BLaER1 (cell line): ENCODE measurements at regions not wholly inside any gene's neighbourhood (a gene's known extent, or its start where the extent isn't known, plus 50 kb on each side); places are given as distances from the start of the nearest gene placed in this dataset.

Source experiments
- H3K27ac ChIP-seq: shearing (Covaris generic); formaldehyde crosslinking; 2 replicates; pipeline ENCODE4 v1.8.1; 2022
- H3K27me3 ChIP-seq: shearing (Covaris generic); formaldehyde crosslinking; 2 replicates; pipeline ENCODE4 v1.8.1; 2022
- H3K36me3 ChIP-seq: shearing (Covaris generic); formaldehyde crosslinking; 2 replicates; pipeline ENCODE4 v1.8.1; 2022
- H3K4me1 ChIP-seq: shearing (Covaris generic); formaldehyde crosslinking; 2 replicates; pipeline ENCODE4 v1.8.1; 2022
- H3K4me2 ChIP-seq: shearing (Covaris generic); formaldehyde crosslinking; 2 replicates; pipeline ENCODE4 v1.8.1; 2022
- H3K4me3 ChIP-seq: shearing (Covaris generic); formaldehyde crosslinking; 2 replicates; pipeline ENCODE4 v1.8.1; 2022
- H3K9ac ChIP-seq: shearing (Covaris generic); formaldehyde crosslinking; 2 replicates; pipeline ENCODE4 v1.8.1; 2022
- H3K9me3 ChIP-seq: shearing (Covaris generic); formaldehyde crosslinking; 2 replicates; pipeline ENCODE4 v1.8.1; 2022
- H4K20me1 ChIP-seq: shearing (Covaris generic); formaldehyde crosslinking; 2 replicates; pipeline ENCODE4 v1.8.1; 2022
- Cebpa-rat ChIP-seq: shearing (Covaris generic); IDR thresholded peaks from 2 replicates; pipeline ENCODE4 v1.8.1; 2022

DNA sequence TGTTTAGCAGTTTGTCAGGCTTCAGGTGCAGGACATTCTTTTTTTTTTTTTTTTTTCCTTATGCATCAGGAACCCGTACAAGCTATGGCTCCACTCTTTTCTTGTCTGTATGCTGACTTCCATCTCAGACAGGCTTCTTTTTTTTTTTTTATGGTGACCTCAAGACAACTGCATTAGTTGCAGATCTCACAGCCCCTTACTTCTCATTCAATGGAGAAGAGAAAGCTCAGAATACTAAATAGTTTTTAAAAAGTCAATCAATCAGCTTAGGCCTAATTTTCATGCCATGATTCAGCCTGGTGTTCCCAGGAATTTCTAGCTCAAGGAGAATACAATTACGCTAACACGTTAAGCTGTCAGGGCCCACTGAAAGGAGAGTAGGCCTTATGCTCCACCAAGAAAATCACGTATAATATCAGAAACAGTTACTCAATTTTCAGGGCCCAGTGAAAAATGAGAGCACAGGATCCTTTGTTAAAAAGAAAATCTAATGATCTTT, 1596.0 kb upstream of the MIR17HG start:
- Histone ChIP-seq H3K4me1 (no peaks in the 10 kb centered on the region), H3K36me3 (no peaks in the 10 kb centered on the region), H4K20me1 (no peaks in the 10 kb centered on the region), H3K27ac (no peak overlapping the region), H3K9ac (no peak overlapping the region), H3K9me3 (peaks cover 10% of the 10 kb centered on the region), H3K27me3 (no peaks in the 10 kb centered on the region), H3K4me3 (no peak overlapping the region), H3K4me2 (no peak overlapping the region)
- TF ChIP-seq Cebpa-rat = no peak

DNA sequence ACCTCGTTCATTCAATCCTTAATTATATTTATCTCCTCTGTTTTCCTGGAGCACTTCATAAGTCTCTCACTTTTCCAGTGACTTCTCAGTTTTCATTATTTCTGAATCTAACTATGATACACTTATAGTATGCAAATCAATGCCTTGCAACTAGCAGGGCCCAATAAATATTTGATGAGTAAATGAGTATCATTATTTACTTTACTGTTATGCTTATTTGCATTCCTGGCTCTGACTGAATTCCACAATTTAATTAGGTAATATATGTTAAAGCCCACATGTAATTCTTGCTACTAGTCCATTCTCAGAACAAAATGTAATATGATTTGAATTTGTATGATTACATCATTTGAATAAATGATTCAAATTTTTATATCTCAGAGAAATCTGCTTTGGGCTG, 1595.1 kb upstream of the MIR17HG start:
- H3K4me3 ChIP-seq = no peak overlapping the region
- no peak overlapping the region for H3K9ac ChIP-seq
- H3K27ac ChIP-seq = no peak overlapping the region
- no peaks in the 10 kb centered on the region for H3K36me3 ChIP-seq
- no peak overlapping the region for H3K4me2 ChIP-seq
- no peaks in the 10 kb centered on the region for H3K4me1 ChIP-seq
- TF ChIP-seq Cebpa-rat = no peak
- H4K20me1 ChIP-seq = no peaks in the 10 kb centered on the region
- peaks cover 11% of the 10 kb centered on the region for H3K9me3 ChIP-seq
- no peaks in the 10 kb centered on the region for H3K27me3 ChIP-seq

DNA sequence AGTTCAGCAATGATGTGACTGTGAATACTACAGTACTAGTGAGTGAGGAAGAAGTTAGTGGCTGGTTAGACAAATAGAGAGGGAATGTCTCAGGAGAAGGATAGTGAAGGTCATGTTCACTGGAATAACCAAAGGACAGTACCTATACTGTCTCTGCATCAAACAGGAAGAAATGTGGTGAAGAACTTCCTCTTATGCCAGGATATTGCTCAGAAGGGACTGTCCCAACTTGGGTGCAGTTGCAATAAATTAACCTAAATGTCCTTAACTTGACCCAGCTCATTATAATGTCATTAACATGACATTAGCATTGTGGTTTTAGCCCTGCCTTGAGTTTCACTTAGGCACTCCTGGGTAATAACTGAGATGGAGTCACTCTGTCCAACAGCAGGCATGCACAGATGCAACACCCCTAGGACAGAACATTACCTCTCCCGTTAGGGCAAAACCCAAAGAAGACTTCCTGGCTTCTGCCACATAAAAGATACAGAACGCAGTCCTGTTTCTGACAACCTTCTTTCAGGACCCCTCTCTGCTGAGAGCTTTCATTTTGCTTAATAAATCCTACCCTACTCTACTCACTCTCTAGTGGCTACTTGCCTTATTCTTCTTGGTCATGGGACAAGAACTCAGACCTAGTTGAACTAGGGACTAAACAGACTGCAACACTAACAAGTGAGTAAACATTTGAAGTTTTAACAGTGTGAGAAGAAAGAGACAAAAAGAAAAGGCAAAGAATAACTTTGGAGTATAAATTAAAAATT, 1591.6 kb upstream of the MIR17HG start:
- no peak overlapping the region for H3K9ac ChIP-seq

DNA sequence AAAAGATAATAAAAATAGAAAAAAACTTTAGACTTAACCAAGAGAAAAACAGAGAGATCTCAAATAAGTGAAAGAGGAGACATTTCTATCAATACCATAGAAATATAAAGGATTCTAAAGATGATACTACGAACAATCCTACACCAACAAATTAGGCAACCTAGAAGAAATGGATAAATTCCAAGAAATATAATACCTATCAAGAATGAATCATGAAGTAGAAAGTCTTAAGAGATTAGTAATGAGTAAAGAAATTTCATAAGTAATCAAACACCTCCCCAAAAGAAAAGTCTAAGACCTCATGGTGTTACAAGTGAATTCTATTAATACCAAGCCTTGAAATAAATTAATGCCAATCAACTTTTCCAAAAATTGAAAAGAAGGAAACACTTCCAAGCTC, 1584.5 kb upstream of the MIR17HG start:
- H3K9ac ChIP-seq = no peak overlapping the region
- H3K4me3 ChIP-seq = no peak overlapping the region
- no peaks in the 10 kb centered on the region for H3K9me3 ChIP-seq
- no peak overlapping the region for H3K4me2 ChIP-seq
- H3K36me3 ChIP-seq = no peaks in the 10 kb centered on the region
- H3K27me3 ChIP-seq = no peaks in the 10 kb centered on the region
- no peaks in the 10 kb centered on the region for H3K4me1 ChIP-seq
- TF ChIP-seq Cebpa-rat = no peak
- H4K20me1 ChIP-seq = no peaks in the 10 kb centered on the region
- H3K27ac ChIP-seq = no peak overlapping the region

More for the DNA sequence above, 1591.6 kb upstream of the MIR17HG start:
- no peak for TF ChIP-seq Cebpa-rat
- Histone ChIP-seq H3K27ac (no peak overlapping the region), H3K36me3 (no peaks in the 10 kb centered on the region), H3K9me3 (peaks cover 11% of the 10 kb centered on the region), H3K4me2 (no peak overlapping the region), H3K4me1 (no peaks in the 10 kb centered on the region), H3K4me3 (no peak overlapping the region), H3K27me3 (no peaks in the 10 kb centered on the region), H4K20me1 (no peaks in the 10 kb centered on the region)

DNA sequence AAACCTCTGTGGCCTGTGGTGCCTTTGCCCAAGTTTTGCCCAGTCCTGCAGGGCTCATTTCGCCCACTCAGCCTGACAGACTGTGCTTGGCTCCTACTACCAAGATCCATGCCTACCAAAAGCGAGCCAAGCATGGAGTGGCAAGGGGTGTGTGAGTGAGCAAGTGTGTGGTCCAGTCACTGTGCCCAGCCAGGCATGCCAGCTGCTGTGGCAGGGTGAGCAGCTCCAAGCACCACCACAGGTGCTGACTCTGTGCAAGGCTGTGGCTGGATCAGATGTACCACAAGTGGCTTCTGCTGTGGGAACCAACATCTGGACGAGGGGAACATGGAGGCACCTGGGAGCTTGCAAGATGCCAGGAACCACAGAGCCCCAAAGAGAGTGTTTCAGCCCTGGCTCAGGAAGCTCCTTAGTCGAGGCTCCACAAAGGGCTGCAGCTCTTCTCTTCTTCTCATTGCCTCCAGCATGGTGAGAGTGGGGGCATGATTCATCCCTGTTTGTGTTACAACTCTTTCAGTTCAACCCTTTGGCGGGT, 1564.2 kb upstream of the MIR17HG start:
- TF ChIP-seq Cebpa-rat = no peak
- H4K20me1 ChIP-seq = no peaks in the 10 kb centered on the region

DNA sequence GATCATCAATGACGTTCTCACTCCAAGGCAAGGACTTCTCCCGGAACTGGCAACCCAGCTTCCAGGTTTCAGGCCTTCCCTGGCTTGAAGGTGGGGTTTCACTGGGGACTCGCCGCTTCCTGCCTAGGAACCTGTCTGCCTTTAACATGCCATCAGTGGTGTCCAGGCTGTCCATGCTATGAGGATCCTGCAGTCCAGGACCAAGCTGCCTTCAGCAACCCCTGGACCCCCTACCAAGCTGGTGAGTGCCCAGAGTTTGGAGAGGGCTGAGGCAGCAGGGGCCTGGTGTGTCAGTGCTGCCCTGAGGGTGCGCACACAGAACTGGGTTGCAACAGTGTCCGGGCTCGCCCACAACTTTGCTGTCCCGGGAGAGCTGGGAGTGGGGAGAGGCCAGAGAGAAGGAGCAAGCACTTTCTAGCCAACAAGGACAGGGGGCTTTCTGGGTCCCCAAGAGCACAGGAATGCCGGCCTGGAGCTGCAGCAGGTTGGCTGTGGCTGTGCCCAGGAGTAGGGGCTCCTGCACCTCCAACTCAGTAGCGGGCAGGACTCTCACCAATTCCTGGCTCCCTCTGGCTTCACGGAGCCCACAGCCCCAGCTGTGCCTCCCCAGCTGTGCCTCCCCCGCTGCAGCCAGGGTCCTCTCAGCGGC, 1563.2 kb upstream of the MIR17HG start:
- no peaks in the 10 kb centered on the region for H4K20me1 ChIP-seq
- no peaks in the 10 kb centered on the region for H3K36me3 ChIP-seq
- H3K27ac ChIP-seq = no peak overlapping the region
- H3K27me3 ChIP-seq = no peaks in the 10 kb centered on the region
- H3K4me1 ChIP-seq = no peaks in the 10 kb centered on the region
- no peak for TF ChIP-seq Cebpa-rat
- H3K4me2 ChIP-seq = no peak overlapping the region
- no peaks in the 10 kb centered on the region; the same call in 1 of the 2 replicates for H3K9me3 ChIP-seq
- H3K9ac ChIP-seq = no peak overlapping the region
- H3K4me3 ChIP-seq = no peak overlapping the region

More for the DNA sequence above, 1564.2 kb upstream of the MIR17HG start:
- Histone ChIP-seq H3K4me2 (no peak overlapping the region), H3K36me3 (no peaks in the 10 kb centered on the region), H3K27ac (no peak overlapping the region), H3K9me3 (no peaks in the 10 kb centered on the region; the same call in 1 of the 2 replicates), H3K4me1 (no peaks in the 10 kb centered on the region), H3K27me3 (no peaks in the 10 kb centered on the region), H3K4me3 (no peak overlapping the region), H3K9ac (no peak overlapping the region)

DNA sequence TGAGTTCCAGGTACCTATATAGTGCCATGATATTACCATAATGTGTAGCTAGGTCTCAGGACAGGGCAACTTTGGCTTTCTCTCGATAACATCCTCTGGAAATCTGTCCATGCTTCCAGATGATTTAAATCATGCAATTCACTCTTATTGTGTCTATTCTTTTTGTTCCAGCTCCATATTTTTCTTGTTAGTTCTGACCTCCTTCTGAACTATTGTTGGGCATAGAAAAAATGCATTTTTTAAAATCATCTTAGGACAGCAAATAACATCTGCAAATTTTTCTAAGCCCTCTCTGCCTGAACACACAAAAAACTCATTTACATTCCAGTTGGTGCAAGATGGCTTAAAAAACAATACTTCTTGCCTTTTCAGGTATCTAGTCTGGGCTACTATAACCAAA, 1561.0 kb upstream of the MIR17HG start:
- no peak overlapping the region for H3K27ac ChIP-seq
- H3K36me3 ChIP-seq = no peaks in the 10 kb centered on the region
- H3K27me3 ChIP-seq = no peaks in the 10 kb centered on the region
- H3K4me1 ChIP-seq = no peaks in the 10 kb centered on the region
- H4K20me1 ChIP-seq = no peaks in the 10 kb centered on the region
- H3K4me2 ChIP-seq = no peak overlapping the region
- no peak overlapping the region for H3K9ac ChIP-seq
- no peak for TF ChIP-seq Cebpa-rat
- H3K9me3 ChIP-seq = no peaks in the 10 kb centered on the region; the same call in 1 of the 2 replicates
- H3K4me3 ChIP-seq = no peak overlapping the region

DNA sequence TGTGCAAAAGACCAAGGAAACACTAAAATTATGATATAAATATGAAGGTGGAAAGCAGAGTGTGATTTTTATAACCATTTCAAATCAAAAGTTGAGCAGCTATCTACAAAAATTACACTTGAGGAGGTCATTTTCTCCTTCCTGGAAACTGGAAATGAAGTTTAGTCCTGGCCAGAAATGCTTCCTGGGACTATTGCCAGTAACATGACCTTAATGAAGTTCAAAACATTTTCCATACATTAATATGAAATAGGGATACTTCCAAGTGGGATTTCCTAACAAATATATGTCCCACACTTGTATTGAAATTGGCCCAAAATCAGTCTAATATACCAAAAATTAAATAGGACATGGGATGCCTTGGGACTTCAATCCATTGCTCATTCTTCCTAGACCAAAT, 1556.8 kb upstream of the MIR17HG start:
- Histone ChIP-seq H3K9me3 (no peaks in the 10 kb centered on the region), H3K4me2 (no peak overlapping the region), H3K4me1 (no peaks in the 10 kb centered on the region), H3K4me3 (no peak overlapping the region), H3K27me3 (no peaks in the 10 kb centered on the region), H3K36me3 (no peaks in the 10 kb centered on the region), H4K20me1 (no peaks in the 10 kb centered on the region), H3K9ac (no peak overlapping the region), H3K27ac (no peak overlapping the region)
- TF ChIP-seq Cebpa-rat = no peak

DNA sequence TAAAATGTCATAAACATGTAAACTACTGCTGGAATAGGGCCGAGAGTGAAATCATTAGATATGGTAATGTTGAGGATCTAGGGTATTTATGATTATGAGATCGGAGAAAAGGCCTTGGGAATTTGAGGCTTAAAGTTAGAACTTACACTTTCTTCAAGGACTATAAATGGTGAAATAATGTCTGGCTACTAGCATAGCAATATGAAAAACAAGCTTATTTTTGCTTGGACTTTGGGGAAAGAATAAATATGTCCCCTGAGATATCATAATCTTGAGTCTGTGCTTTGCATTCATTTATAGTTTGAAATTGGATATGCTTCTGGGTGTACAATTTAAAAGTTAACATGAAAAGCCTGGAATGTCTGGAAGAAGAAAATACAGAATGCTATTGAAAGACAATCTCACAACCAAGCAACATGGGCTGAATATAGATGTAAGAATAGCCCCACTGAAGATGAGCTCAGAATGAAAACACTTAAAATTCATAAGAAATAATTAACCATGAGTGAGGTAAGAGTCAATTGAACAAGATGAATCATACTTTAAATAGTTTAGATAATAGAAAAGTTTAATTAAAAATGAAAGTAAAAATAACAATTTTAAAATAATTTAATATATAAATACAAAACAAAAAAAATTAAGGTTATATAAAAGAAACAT, 1555.4 kb upstream of the MIR17HG start:
- H4K20me1 ChIP-seq = no peaks in the 10 kb centered on the region
- H3K4me3 ChIP-seq = no peak overlapping the region
- H3K9me3 ChIP-seq = no peaks in the 10 kb centered on the region
- H3K36me3 ChIP-seq = no peaks in the 10 kb centered on the region
- no peak for TF ChIP-seq Cebpa-rat
- H3K9ac ChIP-seq = no peak overlapping the region
- H3K27ac ChIP-seq = no peak overlapping the region
- no peaks in the 10 kb centered on the region for H3K4me1 ChIP-seq
- no peak overlapping the region for H3K4me2 ChIP-seq
- no peaks in the 10 kb centered on the region for H3K27me3 ChIP-seq

DNA sequence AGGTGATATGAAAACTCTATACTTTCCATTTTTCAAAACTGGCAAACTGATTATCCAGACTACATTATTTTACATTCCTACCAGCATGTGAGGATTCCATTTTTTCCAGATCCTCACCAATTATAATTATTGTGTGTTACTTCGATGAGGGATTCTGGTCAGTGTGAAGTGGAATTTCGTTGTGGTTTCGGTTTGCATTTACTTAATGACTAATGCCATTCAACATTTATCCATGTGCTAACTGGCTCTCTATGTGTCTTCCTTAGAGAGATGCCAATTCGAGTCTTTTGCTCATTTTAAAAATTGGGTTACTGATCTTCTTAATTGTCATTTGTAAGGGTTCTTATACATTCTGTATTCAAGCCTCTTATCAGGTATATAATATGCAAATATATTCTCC, 1551.3 kb upstream of the MIR17HG start:
- Histone ChIP-seq H3K36me3 (no peaks in the 10 kb centered on the region), H4K20me1 (no peaks in the 10 kb centered on the region), H3K27me3 (no peaks in the 10 kb centered on the region), H3K27ac (no peak overlapping the region), H3K9me3 (no peaks in the 10 kb centered on the region), H3K4me2 (no peak overlapping the region), H3K9ac (no peak overlapping the region), H3K4me1 (no peaks in the 10 kb centered on the region), H3K4me3 (no peak overlapping the region)
- no peak for TF ChIP-seq Cebpa-rat
